ENCODE measurements at regions not wholly inside any gene's neighbourhood (a gene's known extent, or its start where the extent isn't known, plus 50 kb on each side); places are given as distances from the start of the nearest gene placed in this dataset.
"Not testable (repeated sequence)": the region's sequence is repeated elsewhere in the genome, so short reads cannot be mapped to it uniquely, and the experiment has no call there.

DNA sequence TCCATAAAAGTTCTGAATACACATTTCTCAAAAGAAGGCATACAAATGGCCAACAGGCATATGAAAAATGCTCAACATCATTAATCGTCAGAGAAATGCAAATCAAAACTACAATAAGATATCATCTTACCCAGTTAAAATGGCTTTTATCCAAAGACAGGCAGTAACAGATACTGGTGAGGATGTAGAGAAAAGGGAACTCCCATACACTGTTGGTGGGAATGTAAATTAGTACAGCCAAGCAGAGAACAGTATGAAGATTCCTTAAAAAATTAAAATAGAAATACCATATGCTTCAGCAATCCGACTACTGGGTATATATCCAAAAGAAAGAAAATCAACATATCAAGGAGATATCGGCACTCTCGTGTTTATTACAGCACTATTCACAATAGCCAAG is 1312.5 kb downstream of the DSC3 start:
- H3K4me3 ChIP-seq (replicated peaks in 1 of 2; ENCODE audit: low read depth in 2 of 2, low read length in 2 of 2) = no peak overlapping the region
- TF ChIP-seq, protein P1, sequence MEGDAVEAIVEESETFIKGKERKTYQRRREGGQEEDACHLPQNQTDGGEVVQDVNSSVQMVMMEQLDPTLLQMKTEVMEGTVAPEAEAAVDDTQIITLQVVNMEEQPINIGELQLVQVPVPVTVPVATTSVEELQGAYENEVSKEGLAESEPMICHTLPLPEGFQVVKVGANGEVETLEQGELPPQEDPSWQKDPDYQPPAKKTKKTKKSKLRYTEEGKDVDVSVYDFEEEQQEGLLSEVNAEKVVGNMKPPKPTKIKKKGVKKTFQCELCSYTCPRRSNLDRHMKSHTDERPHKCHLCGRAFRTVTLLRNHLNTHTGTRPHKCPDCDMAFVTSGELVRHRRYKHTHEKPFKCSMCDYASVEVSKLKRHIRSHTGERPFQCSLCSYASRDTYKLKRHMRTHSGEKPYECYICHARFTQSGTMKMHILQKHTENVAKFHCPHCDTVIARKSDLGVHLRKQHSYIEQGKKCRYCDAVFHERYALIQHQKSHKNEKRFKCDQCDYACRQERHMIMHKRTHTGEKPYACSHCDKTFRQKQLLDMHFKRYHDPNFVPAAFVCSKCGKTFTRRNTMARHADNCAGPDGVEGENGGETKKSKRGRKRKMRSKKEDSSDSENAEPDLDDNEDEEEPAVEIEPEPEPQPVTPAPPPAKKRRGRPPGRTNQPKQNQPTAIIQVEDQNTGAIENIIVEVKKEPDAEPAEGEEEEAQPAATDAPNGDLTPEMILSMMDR (IDR thresholded peaks at IDR 0.05; ENCODE audit: low read depth, low read length) = no peak
- DNase-seq (ENCODE audit: low read depth in 2 of 2) = no peak

DNA sequence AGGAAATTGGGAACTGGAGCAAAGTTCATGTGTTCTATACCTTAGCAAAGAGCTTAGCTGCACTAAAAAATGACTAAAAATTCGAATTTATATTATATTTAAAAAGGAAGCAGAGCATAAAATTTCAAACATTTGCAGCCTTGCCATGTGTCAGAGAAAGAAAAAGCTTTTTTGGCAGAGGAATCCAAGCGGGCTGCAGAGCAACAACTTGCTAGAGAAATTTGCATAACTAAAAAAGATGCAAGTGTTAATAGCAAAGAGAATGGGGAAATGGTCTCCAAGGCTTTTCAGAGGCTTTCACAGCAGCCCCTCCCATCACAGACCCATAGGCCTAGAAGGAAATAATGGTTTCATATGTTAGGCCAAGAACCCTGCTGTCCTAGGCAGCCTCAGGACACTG is 1315.9 kb downstream of the DSC3 start:
- DNase-seq (ENCODE audit: low read depth in 2 of 2) = no peak
- TF ChIP-seq, protein P1 (IDR thresholded peaks at IDR 0.05; ENCODE audit: low read depth, low read length) = no peak
- no peak overlapping the region for H3K4me3 ChIP-seq (replicated peaks in 1 of 2; ENCODE audit: low read depth in 2 of 2, low read length in 2 of 2)

DNA sequence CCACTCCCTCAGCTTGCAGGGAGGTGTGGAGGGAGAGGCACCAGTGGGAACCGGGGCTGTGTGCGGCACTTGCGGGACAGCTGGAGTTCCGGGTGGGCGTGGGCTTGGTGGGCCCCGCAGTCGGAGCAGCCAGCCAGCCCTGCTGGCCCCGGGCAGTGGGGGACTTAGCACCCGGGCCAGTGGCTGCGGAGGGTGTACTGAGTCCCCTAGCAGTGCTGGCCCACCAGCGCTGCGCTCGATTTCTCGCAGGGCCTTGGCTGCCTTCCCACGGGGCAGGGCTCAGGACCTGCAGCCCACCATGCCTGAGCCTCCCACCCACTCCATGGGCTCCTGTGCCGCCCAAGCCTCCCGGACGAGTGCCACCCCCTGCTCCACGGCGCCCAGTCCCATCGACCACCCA is 1319.1 kb downstream of the DSC3 start:
- DNase-seq (ENCODE audit: low read depth in 2 of 2); H3K4me3 ChIP-seq (replicated peaks in 1 of 2; ENCODE audit: low read depth in 2 of 2, low read length in 2 of 2): not testable (repeated sequence)

DNA sequence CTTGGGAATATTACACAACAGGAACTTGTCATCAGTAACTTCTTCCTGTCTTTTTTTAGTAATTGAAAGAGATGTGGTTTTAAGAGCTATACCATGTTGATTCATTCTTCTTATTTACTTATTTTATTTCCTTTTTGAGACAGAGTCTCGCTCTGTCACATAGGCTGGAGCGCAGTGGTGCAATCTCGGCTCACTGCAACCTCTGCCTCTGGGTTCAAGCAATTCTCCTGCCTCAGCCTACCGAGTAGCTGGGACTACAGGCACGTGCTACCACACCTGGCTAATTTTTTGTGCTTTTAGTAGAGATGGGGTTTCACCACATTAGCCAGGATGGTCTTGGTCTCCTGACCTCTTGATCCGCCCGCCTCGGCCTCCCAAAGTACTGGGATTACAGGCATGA is 1326.6 kb downstream of the DSC3 start:
- DNase-seq (ENCODE audit: low read depth in 2 of 2) = peak in 1 of 2 donors; percentile 9
- H3K4me3 ChIP-seq (replicated peaks in 1 of 2; ENCODE audit: low read depth in 2 of 2, low read length in 2 of 2) = not testable (repeated sequence)

DNA sequence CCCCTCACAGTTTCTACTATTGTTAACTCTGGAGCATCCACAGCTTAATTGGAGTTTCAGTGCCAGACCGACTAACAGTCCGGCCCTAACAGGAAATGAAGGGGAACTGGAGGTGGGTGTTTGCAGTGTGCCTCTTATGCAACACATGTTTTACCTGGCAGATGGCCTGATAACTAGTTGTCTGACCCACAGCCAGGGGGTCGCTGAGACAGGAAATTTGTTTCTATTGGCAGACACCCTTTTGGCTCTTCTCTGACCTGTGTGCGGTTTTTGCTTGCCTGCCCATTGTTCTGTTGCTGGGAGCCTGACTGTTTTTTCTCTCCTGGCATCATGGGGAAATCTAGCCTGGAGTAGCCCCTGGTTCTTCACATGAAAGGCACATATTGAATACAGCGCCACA is 1329.8 kb downstream of the DSC3 start:
- no peak for DNase-seq (ENCODE audit: low read depth in 2 of 2)
- no peak overlapping the region for H3K4me3 ChIP-seq (replicated peaks in 1 of 2; ENCODE audit: low read depth in 2 of 2, low read length in 2 of 2)
- TF ChIP-seq, protein P1 (IDR thresholded peaks at IDR 0.05; ENCODE audit: low read depth, low read length) = no peak

DNA sequence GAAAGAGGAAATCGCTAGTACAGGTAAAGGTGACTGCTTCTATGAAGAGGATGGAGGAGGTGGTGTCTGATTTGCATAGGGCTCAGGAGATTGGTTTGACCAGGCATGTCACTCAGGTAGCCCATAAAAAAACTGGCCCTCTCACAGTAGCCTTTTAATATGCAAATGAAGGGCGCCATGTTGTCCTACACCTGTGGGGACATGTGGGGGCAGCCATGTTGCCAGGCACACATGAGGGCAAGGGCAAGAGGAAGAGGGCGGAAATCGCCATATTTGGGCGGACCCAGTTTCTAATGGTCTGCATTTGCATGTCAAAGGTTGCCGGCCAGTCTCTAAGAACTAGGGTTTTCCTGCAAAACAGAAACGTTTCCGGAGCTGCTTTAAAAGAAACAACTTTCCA is 1330.6 kb downstream of the DSC3 start:
- TF ChIP-seq, protein P1 (IDR thresholded peaks at IDR 0.05; ENCODE audit: low read depth, low read length) = no peak
- DNase-seq (ENCODE audit: low read depth in 2 of 2) = no peak
- no peak overlapping the region for H3K4me3 ChIP-seq (replicated peaks in 1 of 2; ENCODE audit: low read depth in 2 of 2, low read length in 2 of 2)

DNA sequence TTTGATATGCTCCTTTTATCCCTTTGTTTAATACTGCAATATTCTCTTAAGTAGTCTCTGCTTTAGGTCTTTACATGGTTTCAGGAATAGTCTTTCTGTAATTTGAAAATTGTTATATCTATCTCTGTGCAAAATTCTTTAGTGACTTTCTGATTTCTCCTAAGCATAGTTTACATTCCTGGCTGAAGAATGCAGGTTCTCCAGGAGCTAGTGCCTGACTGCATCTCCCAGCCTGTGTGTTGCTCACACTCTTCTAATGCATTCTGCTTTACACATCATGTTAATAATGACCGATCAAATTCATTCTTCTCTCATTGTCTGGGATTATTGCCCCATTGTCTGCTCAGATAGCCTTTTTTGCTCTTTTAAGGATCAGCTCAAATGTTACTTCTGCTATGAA is 1349.2 kb downstream of the DSC3 start:
- TF ChIP-seq, protein P1 (IDR thresholded peaks at IDR 0.05; ENCODE audit: low read depth, low read length) = no peak
- H3K4me3 ChIP-seq (replicated peaks in 1 of 2; ENCODE audit: low read depth in 2 of 2, low read length in 2 of 2) = no peak overlapping the region
- DNase-seq (ENCODE audit: low read depth in 2 of 2) = no peak

DNA sequence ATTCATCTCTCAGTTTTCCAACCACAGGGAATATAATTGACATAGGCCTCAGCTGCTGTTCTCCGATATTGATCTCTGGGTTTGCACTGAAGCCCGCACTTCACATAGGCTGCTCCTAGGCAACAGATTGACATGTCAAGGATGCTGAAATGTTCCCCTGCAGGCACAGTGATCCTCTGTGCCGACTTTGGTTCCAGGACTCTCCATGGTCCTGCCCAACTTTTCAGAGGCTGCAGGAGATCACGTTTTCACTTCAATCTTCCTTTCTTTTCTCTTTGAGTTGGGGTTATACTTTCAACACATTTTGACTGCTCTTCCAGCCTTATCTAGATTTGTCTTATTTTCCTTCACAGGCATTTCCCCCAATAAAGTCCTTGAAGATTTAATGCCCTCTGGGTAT is 1361.0 kb downstream of the DSC3 start:
- no peak overlapping the region for H3K4me3 ChIP-seq (replicated peaks in 1 of 2; ENCODE audit: low read depth in 2 of 2, low read length in 2 of 2)
- TF ChIP-seq, protein P1 (IDR thresholded peaks at IDR 0.05; ENCODE audit: low read depth, low read length) = no peak
- no peak for DNase-seq (ENCODE audit: low read depth in 2 of 2)
